ENCODE measurements at regions not wholly inside any gene's neighbourhood (a gene's known extent, or its start where the extent isn't known, plus 50 kb on each side); places are given as distances from the start of the nearest gene placed in this dataset.

GRCh38 chr2:83596592-83597282 is 862.3 kb downstream of the SUCLG1 start:
- intact Hi-C loops (cut with DNase I) = no loop called here
- Histone ChIP-seq H3K4me3 (ENCODE audit: low read length in 3 of 3) (no peak overlapping the region), H3K27ac (ENCODE audit: low read depth in 2 of 2, low read length in 2 of 2) (no peak overlapping the region), H3K9ac (ENCODE audit: low read length in 3 of 3) (no peak overlapping the region), H3K27me3 (ENCODE audit: control insufficient read depth, insufficient read depth, low read length) (no peaks in the 10 kb centered on the region), H3K4me1 (ENCODE audit: control insufficient read depth in 2 of 3, insufficient read depth in 2 of 3, low read depth in 1 of 3, low read length in 3 of 3) (no peaks in the 10 kb centered on the region), H3K9me3 (ENCODE audit: control insufficient read depth in 2 of 3, insufficient read depth in 1 of 3, low read length in 3 of 3) (no peaks in the 10 kb centered on the region), H3K36me3 (ENCODE audit: control insufficient read depth in 2 of 3, insufficient read depth in 3 of 3, low read length in 3 of 3) (no peaks in the 10 kb centered on the region)
- no peak for TF ChIP-seq CTCF (IDR thresholded peaks at IDR 0.05; ENCODE audit: borderline replicate concordance, extremely low read depth, insufficient read depth)
- DNase-seq (no peak), FAIRE-seq (no peak)

DNA sequence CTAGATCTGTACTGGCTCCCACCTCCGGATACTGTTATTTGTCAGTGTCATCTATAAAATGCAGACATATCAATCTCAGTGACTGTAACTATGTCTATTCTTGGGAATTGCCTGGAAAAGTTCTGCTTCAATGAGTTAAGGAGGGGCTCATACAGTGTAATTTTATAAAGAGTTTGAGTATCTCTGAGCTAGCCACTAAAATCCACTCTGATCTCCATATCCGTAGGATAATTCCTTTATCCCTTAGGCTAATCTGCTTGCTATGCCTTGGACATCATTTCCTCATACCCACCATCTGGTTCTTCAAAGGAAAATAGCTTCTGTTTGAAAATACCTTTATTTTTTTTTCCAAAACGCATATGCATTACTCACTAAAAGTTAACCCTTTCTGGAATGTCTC is 863.2 kb downstream of the SUCLG1 start:
- no peaks in the 10 kb centered on the region for H3K36me3 ChIP-seq (ENCODE audit: control insufficient read depth in 2 of 3, insufficient read depth in 3 of 3, low read length in 3 of 3)
- FAIRE-seq = no peak
- H3K4me1 ChIP-seq (ENCODE audit: control insufficient read depth in 2 of 3, insufficient read depth in 2 of 3, low read depth in 1 of 3, low read length in 3 of 3) = no peaks in the 10 kb centered on the region
- H3K27ac ChIP-seq (ENCODE audit: low read depth in 2 of 2, low read length in 2 of 2) = no peak overlapping the region
- no peak for TF ChIP-seq CTCF (IDR thresholded peaks at IDR 0.05; ENCODE audit: borderline replicate concordance, extremely low read depth, insufficient read depth)
- H3K9me3 ChIP-seq (ENCODE audit: control insufficient read depth in 2 of 3, insufficient read depth in 1 of 3, low read length in 3 of 3) = no peaks in the 10 kb centered on the region
- H3K27me3 ChIP-seq (ENCODE audit: control insufficient read depth, insufficient read depth, low read length) = no peaks in the 10 kb centered on the region
- no peak overlapping the region for H3K4me3 ChIP-seq (ENCODE audit: low read length in 3 of 3)
- intact Hi-C loops (cut with DNase I) = no loop called here
- no peak for DNase-seq
- H3K9ac ChIP-seq (ENCODE audit: low read length in 3 of 3) = no peak overlapping the region

DNA sequence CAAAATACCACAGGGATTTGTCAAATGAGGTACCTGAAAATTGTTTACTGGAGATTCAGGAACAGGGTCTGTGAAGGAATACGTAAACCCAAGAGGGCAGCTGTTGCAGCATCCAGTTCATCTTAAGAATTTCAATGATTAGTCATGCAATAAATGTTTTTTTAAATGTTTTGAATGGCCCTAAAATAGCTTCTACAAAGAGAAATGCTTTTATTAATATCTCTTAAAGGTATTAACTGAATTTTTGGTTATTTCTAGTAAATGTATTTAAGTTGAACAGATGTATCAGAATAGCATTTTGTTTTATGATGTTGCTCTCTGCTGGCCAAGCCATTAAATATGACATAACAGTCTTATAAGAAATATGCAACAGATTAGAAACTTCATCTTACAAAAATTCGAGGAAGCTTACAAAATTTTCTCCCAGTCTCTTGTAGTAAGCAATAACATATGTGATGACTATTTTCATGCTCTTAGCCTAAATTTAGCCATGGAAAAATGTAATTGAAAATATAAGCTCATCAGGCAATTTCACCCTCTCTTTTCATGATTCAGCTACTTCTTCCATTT is 863.9 kb downstream of the SUCLG1 start:
- H3K4me1 ChIP-seq (ENCODE audit: control insufficient read depth in 2 of 3, insufficient read depth in 2 of 3, low read depth in 1 of 3, low read length in 3 of 3) = no peaks in the 10 kb centered on the region
- no peaks in the 10 kb centered on the region for H3K9me3 ChIP-seq (ENCODE audit: control insufficient read depth in 2 of 3, insufficient read depth in 1 of 3, low read length in 3 of 3)
- no peak for TF ChIP-seq CTCF (IDR thresholded peaks at IDR 0.05; ENCODE audit: borderline replicate concordance, extremely low read depth, insufficient read depth)
- H3K27me3 ChIP-seq (ENCODE audit: control insufficient read depth, insufficient read depth, low read length) = no peaks in the 10 kb centered on the region
- no peaks in the 10 kb centered on the region for H3K36me3 ChIP-seq (ENCODE audit: control insufficient read depth in 2 of 3, insufficient read depth in 3 of 3, low read length in 3 of 3)
- H3K27ac ChIP-seq (ENCODE audit: low read depth in 2 of 2, low read length in 2 of 2) = no peak overlapping the region
- no peak overlapping the region for H3K9ac ChIP-seq (ENCODE audit: low read length in 3 of 3)
- intact Hi-C loops (cut with DNase I) = no loop called here
- no peak overlapping the region for H3K4me3 ChIP-seq (ENCODE audit: low read length in 3 of 3)
- DNase-seq (peak in 1 of 5 donors; percentile 13), FAIRE-seq (no peak)
